ENCODE measurements at regions not wholly inside any gene's neighbourhood (a gene's known extent, or its start where the extent isn't known, plus 50 kb on each side); places are given as distances from the start of the nearest gene placed in this dataset.

- no peak for DNase-seq
- no peak for TF ChIP-seq CTCF (IDR thresholded peaks at IDR 0.05; ENCODE audit: low read depth, low read length, missing control alignments)
- H3K27me3 ChIP-seq (replicated peaks), result no peaks in the 10 kb centered on the region
- H3K36me3 ChIP-seq (replicated peaks), result no peaks in the 10 kb centered on the region
- in situ Hi-C loops (cut with HindIII; ENCODE audit: low pct_ligation_motif_present, low sequenced_read_pairs), result no loop called here
- no peak overlapping the region for H3K4me3 ChIP-seq (ENCODE audit: low read depth, low read length)
- no peak overlapping the region for H3K27ac ChIP-seq
Measured at GRCh38 chr11:121367844-121368225, 75.3 kb downstream of the SC5D start.

- Histone ChIP-seq H3K36me3 (replicated peaks) (no peaks in the 10 kb centered on the region), H3K27me3 (replicated peaks) (no peaks in the 10 kb centered on the region), H3K27ac (no peak overlapping the region), H3K4me3 (ENCODE audit: low read depth, low read length) (no peak overlapping the region)
- no peak for DNase-seq
- in situ Hi-C loops (cut with HindIII; ENCODE audit: low pct_ligation_motif_present, low sequenced_read_pairs), result no loop called here
- no peak for TF ChIP-seq CTCF (IDR thresholded peaks at IDR 0.05; ENCODE audit: low read depth, low read length, missing control alignments)
Measured at GRCh38 chr11:121368364-121369240, 76.0 kb downstream of the SC5D start.

DNA sequence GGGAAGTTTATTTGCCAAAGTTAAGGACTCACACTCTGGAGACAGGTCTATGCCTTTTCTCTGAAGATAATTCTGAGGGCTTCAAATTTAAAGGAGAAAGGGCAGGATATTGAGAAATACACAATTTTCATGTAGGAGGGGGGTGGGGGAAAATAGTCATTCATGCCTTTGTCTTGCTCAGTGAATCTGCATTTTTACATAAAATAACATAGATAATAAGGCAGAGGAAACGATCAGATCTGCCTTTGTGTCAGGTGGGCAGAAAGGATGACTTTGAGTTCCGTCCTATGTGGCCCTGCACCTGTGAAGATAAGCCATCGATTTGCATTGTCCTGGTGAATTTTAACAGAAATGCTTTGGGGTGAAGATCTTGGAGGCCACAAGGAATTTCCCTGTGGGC, 76.8 kb downstream of the SC5D start:
- H3K27me3 ChIP-seq (replicated peaks), result no peaks in the 10 kb centered on the region
- H3K27ac ChIP-seq, result no peak overlapping the region
- in situ Hi-C loops (cut with HindIII; ENCODE audit: low pct_ligation_motif_present, low sequenced_read_pairs), result no loop called here
- H3K36me3 ChIP-seq (replicated peaks), result no peaks in the 10 kb centered on the region
- TF ChIP-seq CTCF (IDR thresholded peaks at IDR 0.05; ENCODE audit: low read depth, low read length, missing control alignments), result no peak
- H3K4me3 ChIP-seq (ENCODE audit: low read depth, low read length), result no peak overlapping the region
- no peak for DNase-seq

DNA sequence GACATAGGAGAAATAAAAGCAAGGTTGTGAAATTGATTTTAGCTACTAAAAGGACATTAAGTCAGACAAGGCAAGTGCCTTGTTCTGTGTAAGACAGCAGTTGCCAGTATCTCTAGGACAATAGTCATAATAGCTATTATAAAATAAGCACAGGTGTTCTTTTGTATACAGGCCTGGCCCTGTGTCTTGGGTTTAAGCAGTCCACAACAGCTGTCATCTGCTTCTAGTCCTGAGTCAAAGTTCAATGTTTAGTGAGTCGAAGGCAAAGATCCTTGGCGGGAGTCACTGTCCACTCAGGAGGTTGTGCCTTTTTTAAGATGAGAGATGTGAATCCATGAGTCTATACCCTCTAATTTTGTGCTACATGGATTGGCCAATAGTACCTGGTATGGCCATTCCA, 79.5 kb downstream of the SC5D start:
- Histone ChIP-seq H3K36me3 (replicated peaks) (no peaks in the 10 kb centered on the region), H3K27me3 (replicated peaks) (no peaks in the 10 kb centered on the region), H3K4me3 (ENCODE audit: low read depth, low read length) (no peak overlapping the region), H3K27ac (no peak overlapping the region)
- in situ Hi-C loops (cut with HindIII; ENCODE audit: low pct_ligation_motif_present, low sequenced_read_pairs), result no loop called here
- no peak for TF ChIP-seq CTCF (IDR thresholded peaks at IDR 0.05; ENCODE audit: low read depth, low read length, missing control alignments)
- DNase-seq, result no peak

GRCh38 chr11:121372671-121373429, 79.3 kb upstream of the SORL1 start:
- H3K4me3 ChIP-seq (ENCODE audit: low read depth, low read length), result no peak overlapping the region
- in situ Hi-C loops (cut with HindIII; ENCODE audit: low pct_ligation_motif_present, low sequenced_read_pairs), result no loop called here
- no peaks in the 10 kb centered on the region for H3K36me3 ChIP-seq (replicated peaks)
- no peak for TF ChIP-seq CTCF (IDR thresholded peaks at IDR 0.05; ENCODE audit: low read depth, low read length, missing control alignments)
- no peak for DNase-seq
- H3K27me3 ChIP-seq (replicated peaks), result no peaks in the 10 kb centered on the region
- H3K27ac ChIP-seq, result no peak overlapping the region
